Activated naive CD4-positive, alpha-beta T cell treated with anti-CD3 and anti-CD28 coated beads for 36 hours (primary cell): ENCODE measurements at regions not wholly inside any gene's neighbourhood (a gene's known extent, or its start where the extent isn't known, plus 50 kb on each side); places are given as distances from the start of the nearest gene placed in this dataset.

Experiments
- CTCF ChIA-PET: fragments of 350-600 bp; sonication (Branson Sonifier 250); formaldehyde crosslinking; loops from one replicate; lab custom pipeline; 2021; ENCODE audit warnings: antibody characterized with exemption; lab: Charles Lee
- DNase-seq: peaks from one replicate; pipeline ENCODE4 v3.0.0-alpha.2; 2020
- H3K27ac Mint-ChIP-seq: one replicate; pipeline ENCODE4 v1.8.0; 2021; ENCODE audit warnings: mild to moderate bottlenecking, mixed read lengths
- H3K27me3 Mint-ChIP-seq: one replicate; pipeline ENCODE4 v1.8.0; 2021; ENCODE audit warnings: low read depth, mixed read lengths
- H3K36me3 Mint-ChIP-seq: one replicate; pipeline ENCODE4 v1.8.0; 2021; ENCODE audit warnings: low read depth, mixed read lengths
- H3K4me1 Mint-ChIP-seq: one replicate; pipeline ENCODE4 v1.8.0; 2021; ENCODE audit warnings: low read depth, mixed read lengths
- H3K4me3 Mint-ChIP-seq: one replicate; pipeline ENCODE4 v1.8.0; 2021; ENCODE audit warnings: mild to moderate bottlenecking, moderate library complexity, mixed read lengths
- H3K9me3 Mint-ChIP-seq: one replicate; pipeline ENCODE4 v1.8.0; 2021; ENCODE audit warnings: mixed read lengths
- intact Hi-C: fragments of 100-400 bp; cut with micrococcal nuclease; formaldehyde crosslinking; loops from one replicate; pipeline ENCODE4 v1.15.1; 2023

DNA sequence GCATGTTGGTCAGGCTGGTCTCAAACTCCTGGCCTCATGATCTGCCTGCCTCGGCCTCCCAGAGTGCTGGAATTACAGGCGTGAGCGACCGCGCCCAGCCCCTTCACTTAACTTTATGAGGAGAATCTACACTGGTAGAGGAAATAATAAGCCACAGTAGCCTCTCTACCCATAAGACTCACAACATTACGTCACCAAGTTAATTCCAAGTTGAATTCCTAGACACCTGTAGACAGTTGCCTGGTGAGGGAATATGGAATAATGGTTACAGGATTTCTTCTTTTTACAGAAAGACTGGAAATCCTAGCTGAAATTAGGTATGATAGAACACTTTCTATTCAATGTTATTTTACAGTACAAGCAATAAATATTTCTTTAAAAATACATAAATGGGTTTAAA, 854.5 kb upstream of the EYS start:
- Mint-ChIP-seq H3K36me3 (no peaks in the 10 kb centered on the region), H3K27ac (no peak overlapping the region), H3K4me3 (no peak overlapping the region), H3K27me3 (no peaks in the 10 kb centered on the region), H3K4me1 (no peaks in the 10 kb centered on the region), H3K9me3 (peaks cover 7% of the 10 kb centered on the region)
- intact Hi-C loops: no loop called here
- no peak for DNase-seq
- CTCF ChIA-PET: no interaction called here

DNA sequence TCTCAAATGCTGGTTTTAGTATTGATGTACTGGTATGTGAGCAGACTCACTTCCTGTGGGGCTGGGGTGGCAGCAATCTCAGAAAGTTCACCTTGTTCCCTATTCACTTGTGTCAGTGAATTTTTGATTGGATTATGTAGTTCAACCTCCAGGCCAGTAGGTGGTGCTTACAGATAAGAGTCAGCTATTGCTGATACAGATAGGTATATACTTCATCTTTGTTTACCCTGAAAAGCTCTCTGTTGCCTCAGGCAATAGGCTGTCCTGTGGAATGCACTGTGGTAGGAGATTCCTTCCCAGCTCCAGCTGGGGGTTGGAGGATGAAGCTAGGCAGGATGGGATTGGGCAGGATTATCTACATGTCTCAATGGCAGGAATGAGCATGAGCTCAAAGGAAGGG, 851.2 kb upstream of the EYS start:
- Mint-ChIP-seq H3K9me3 (peaks cover 21% of the 10 kb centered on the region), H3K27ac (no peak overlapping the region), H3K36me3 (no peaks in the 10 kb centered on the region), H3K4me1 (no peaks in the 10 kb centered on the region), H3K27me3 (no peaks in the 10 kb centered on the region), H3K4me3 (no peak overlapping the region)
- no peak for DNase-seq
- intact Hi-C loops: no loop called here
- CTCF ChIA-PET: interaction anchor here (0.7 to 0.8 kb wide), 2 partner anchors 12 to 671 kb away, joined by 3 to 6 read pairs; no protein-coding TSS in a partner anchor

DNA sequence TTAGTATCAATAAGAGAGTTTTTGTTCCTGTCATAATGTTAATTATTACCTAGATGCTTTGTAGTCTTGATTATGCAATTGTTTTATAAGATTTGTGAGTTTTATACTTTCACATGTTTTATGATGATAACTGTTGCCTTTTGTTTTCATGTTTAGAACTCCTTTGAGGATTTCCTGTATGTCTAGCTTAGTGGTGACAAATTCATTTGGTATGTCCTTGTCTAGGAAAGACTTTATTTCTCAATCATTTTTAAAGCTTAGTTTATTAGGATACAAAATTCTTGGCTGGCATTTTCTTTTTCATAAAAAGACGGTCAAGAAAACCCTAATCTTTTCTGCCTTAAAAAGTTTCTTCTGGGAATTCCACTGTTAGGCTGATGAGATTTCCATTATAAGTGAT, 849.9 kb upstream of the EYS start:
- H3K27me3 Mint-ChIP-seq: no peaks in the 10 kb centered on the region
- CTCF ChIA-PET: no interaction called here
- DNase-seq: no peak
- no peak overlapping the region for H3K27ac Mint-ChIP-seq
- H3K4me3 Mint-ChIP-seq: no peak overlapping the region
- H3K36me3 Mint-ChIP-seq: no peaks in the 10 kb centered on the region
- H3K9me3 Mint-ChIP-seq: peaks cover 22% of the 10 kb centered on the region
- intact Hi-C loops: no loop called here
- no peaks in the 10 kb centered on the region for H3K4me1 Mint-ChIP-seq

DNA sequence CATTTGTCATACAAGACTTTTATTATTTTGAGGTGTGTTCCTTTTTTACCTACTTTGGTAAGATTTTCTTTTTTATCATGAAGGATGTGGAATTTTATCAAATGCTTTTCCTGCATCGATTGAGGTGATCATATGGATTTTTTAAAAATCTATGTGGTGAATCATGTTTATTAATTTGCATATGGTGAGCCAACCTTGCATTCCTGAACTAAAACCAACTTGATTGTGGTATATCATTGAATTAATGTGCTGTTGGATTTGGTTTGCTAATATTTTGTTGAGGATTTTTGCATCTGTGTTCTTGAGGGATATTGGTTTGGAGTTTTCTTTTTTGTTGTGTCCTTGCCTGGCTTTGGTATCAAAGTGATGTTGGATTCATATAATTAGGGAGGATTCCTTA, 848.1 kb upstream of the EYS start:
- intact Hi-C loops: no loop called here
- CTCF ChIA-PET: no interaction called here
- no peak for DNase-seq
- Mint-ChIP-seq H3K27ac (no peak overlapping the region), H3K4me1 (no peaks in the 10 kb centered on the region), H3K9me3 (peaks cover 21% of the 10 kb centered on the region), H3K27me3 (no peaks in the 10 kb centered on the region), H3K4me3 (no peak overlapping the region), H3K36me3 (no peaks in the 10 kb centered on the region)

DNA sequence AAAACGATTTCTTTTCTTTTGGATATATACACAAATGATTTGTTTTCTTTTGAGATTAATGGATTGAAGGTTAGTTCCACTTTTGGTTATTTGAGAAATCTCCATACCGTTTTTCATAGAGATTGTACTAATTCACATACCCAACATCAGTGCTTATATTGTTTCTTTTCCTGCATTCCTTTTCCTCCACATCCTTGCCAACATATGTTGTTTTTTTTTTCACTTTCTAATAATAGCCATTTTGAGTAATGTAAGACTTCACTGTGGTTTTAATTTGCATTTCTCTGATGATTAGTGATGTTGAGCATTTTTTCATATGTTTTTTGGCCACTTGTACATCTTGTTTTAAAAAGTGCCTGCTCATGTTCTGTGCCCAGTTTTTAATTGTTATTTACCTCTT, 846.4 kb upstream of the EYS start:
- H3K36me3 Mint-ChIP-seq: no peaks in the 10 kb centered on the region
- no peak overlapping the region for H3K4me3 Mint-ChIP-seq
- H3K27me3 Mint-ChIP-seq: no peaks in the 10 kb centered on the region
- no peaks in the 10 kb centered on the region for H3K4me1 Mint-ChIP-seq
- H3K27ac Mint-ChIP-seq: no peak overlapping the region
- no peak for DNase-seq
- CTCF ChIA-PET: no interaction called here
- H3K9me3 Mint-ChIP-seq: peaks cover 21% of the 10 kb centered on the region
- intact Hi-C loops: no loop called here

DNA sequence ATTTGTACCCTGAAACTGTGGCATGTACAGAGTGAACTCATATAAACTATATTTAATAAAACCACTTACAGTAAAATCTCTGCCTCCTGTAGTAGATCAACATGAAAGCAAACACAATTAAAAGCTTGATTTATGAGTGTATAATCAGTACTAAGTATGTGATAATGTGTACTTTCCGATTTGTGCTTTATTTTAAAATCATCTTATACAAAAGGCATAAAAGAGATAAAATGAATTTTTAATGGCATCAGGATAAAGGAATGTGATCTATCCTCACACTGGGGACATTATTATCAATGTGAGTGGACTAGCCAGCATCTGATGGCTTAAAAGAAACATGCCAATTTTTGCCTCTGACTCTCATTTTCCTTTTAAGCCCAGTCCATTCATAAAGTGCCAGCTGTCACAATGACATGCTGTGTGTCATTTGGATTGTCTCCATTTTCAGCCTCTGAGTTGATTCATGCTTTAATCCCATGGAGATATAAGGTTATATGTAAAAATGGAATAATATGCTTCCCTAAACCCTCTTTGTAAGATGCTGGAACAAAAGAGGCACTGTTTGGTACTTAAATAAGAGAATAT, 831.6 kb upstream of the EYS start:
- Mint-ChIP-seq H3K27me3 (no peaks in the 10 kb centered on the region), H3K9me3 (peaks cover 1% of the 10 kb centered on the region), H3K4me1 (no peaks in the 10 kb centered on the region), H3K27ac (no peak overlapping the region), H3K4me3 (no peak overlapping the region), H3K36me3 (no peaks in the 10 kb centered on the region)
- intact Hi-C loops: no loop called here
- CTCF ChIA-PET: no interaction called here
- DNase-seq: no peak

DNA sequence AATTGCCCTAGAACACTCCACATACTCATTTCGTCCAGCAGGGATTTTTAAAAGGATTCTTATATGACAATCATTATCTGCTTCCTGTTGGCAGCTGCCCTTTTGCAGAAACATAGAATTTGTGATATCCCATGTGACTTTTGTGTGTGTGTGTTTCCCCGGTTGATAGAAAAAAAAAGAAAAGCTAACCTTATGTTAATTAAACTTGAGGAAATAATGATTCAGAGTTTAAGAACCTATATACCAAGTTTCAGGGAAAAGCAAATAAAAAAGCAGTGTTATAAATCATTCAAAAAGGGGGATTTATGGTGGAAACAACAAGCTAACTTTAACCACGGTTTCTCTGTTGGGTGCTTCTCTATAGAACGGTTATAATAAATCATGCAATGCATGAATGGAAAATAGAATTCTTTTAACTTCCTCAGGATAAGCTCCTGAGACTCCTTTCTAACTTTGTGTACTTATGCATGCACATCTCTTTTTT, 826.9 kb upstream of the EYS start:
- Mint-ChIP-seq H3K9me3 (peaks cover 1% of the 10 kb centered on the region), H3K27ac (no peak overlapping the region), H3K4me1 (no peaks in the 10 kb centered on the region), H3K27me3 (no peaks in the 10 kb centered on the region), H3K4me3 (no peak overlapping the region), H3K36me3 (no peaks in the 10 kb centered on the region)
- no peak for DNase-seq
- CTCF ChIA-PET: no interaction called here
- intact Hi-C loops: no loop called here

DNA sequence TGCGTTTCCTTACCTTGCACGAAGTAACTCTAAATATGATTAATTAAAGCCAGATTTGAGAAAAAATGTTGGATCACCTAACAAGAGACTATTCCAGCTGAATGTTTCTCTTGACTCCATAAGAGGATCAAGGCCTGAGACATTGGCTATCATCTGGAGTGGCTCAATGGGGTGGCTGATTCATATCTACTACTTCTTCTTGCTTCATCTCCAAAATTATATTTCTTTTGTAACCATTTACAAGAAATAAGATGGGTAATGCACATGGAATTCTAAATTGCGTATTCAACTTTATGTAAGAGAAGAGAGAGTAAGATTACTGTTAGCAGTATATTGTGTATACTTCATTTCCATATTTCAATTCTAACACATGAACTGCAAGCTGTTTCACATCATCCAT, 819.0 kb upstream of the EYS start:
- intact Hi-C loops: no loop called here
- CTCF ChIA-PET: no interaction called here

DNA sequence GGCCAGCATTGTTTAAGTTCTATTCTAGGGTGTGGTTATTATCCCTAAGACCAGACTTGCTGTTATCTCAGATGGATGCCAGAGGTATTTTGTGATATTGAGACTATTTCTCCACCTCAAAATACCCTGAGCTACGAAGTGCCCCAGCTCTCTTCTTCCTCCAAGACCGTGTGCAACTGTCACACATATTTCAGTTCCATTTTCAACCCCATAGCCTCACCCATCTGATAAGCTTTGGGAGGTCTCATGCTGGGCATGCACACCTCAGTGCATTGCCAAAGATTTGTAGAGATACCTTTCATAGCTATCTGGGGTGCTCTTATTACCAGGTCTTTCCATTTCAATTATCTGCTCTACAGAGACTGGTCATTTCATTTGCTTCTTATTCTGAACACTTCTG, 815.8 kb upstream of the EYS start:
- Mint-ChIP-seq H3K4me1 (no peaks in the 10 kb centered on the region), H3K27me3 (no peaks in the 10 kb centered on the region), H3K4me3 (no peak overlapping the region), H3K36me3 (no peaks in the 10 kb centered on the region), H3K9me3 (peaks cover 5% of the 10 kb centered on the region), H3K27ac (no peak overlapping the region)
- CTCF ChIA-PET: no interaction called here
- no peak for DNase-seq
- intact Hi-C loops: no loop called here

More for the DNA sequence above, 819.0 kb upstream of the EYS start:
- no peak overlapping the region for H3K4me3 Mint-ChIP-seq
- no peaks in the 10 kb centered on the region for H3K4me1 Mint-ChIP-seq
- H3K27ac Mint-ChIP-seq: no peak overlapping the region
- no peak for DNase-seq
- no peaks in the 10 kb centered on the region for H3K27me3 Mint-ChIP-seq
- peaks cover 5% of the 10 kb centered on the region for H3K9me3 Mint-ChIP-seq
- H3K36me3 Mint-ChIP-seq: no peaks in the 10 kb centered on the region

DNA sequence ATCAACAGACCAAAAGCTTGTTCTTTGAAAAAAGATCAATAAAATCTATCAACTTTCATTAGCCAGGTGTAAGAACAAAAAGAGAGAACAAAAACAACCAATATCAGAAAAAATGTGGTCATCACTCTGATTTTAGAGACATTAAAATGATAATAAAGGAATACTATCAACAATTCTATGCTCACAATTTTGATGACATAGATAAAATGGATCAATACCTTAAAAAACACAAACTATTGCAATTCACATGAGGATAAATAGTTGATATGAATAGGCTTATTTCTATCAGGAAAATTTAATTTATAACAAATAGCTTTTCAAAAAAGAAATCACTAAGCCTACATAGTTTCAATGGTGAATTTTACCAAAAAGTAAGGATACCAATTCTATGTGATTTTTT, 809.4 kb upstream of the EYS start:
- H3K9me3 Mint-ChIP-seq: peaks cover 3% of the 10 kb centered on the region
- H3K4me3 Mint-ChIP-seq: no peak overlapping the region
- H3K27me3 Mint-ChIP-seq: no peaks in the 10 kb centered on the region
- H3K4me1 Mint-ChIP-seq: no peaks in the 10 kb centered on the region
- no peak overlapping the region for H3K27ac Mint-ChIP-seq
- no peak for DNase-seq
- CTCF ChIA-PET: interaction anchor here (0.7 kb wide), 1 partner anchor 1296 kb away, joined by 3 read pairs; no protein-coding TSS in a partner anchor
- no peaks in the 10 kb centered on the region for H3K36me3 Mint-ChIP-seq
- intact Hi-C loops: no loop called here

DNA sequence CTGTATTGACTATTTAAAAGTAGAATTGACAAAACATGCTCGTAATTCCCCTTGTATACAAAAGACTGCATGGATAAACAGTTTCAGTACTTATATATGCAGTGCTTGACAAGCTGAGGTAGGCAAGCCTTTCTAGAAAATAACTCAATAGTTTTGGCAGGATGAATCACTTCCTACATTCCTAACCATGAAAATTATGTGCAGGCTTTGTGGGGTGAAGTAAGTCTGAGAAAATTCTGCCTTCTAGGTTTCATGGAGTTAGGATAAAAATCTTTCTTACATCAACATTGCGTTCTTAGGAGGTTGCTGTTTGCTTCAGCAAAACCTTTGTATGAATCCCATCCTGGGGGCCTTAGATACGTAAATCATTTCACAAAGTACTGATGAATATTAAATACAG, 801.4 kb upstream of the EYS start:
- no peak overlapping the region for H3K27ac Mint-ChIP-seq
- H3K27me3 Mint-ChIP-seq: no peaks in the 10 kb centered on the region
- intact Hi-C loops: no loop called here
- H3K36me3 Mint-ChIP-seq: no peaks in the 10 kb centered on the region
- no peak overlapping the region for H3K4me3 Mint-ChIP-seq
- DNase-seq: no peak
- CTCF ChIA-PET: no interaction called here
- H3K9me3 Mint-ChIP-seq: peaks cover 5% of the 10 kb centered on the region
- no peaks in the 10 kb centered on the region for H3K4me1 Mint-ChIP-seq

DNA sequence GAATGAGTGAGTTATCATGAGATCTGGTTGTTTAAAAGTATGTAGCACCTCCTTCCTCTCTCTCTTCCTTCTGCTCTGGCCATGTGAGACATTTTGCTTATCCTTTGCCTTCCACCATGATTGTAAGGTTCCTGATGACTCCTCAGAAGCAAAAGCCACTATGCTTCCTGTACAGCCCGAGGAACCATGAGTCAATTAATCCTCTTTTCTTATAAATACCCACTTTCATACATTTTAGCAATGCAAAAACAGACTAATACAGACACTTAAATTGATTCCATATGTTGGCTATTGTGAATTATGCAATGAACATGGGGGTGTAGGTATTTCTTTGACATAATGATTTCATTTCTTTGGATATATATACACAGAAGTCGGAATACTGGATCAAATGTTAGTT, 792.8 kb upstream of the EYS start:
- H3K27ac Mint-ChIP-seq: no peak overlapping the region
- CTCF ChIA-PET: no interaction called here
- no peak overlapping the region for H3K4me3 Mint-ChIP-seq
- peaks cover 3% of the 10 kb centered on the region for H3K9me3 Mint-ChIP-seq
- no peaks in the 10 kb centered on the region for H3K27me3 Mint-ChIP-seq
- DNase-seq: no peak
- no peaks in the 10 kb centered on the region for H3K36me3 Mint-ChIP-seq
- intact Hi-C loops: no loop called here
- no peaks in the 10 kb centered on the region for H3K4me1 Mint-ChIP-seq

DNA sequence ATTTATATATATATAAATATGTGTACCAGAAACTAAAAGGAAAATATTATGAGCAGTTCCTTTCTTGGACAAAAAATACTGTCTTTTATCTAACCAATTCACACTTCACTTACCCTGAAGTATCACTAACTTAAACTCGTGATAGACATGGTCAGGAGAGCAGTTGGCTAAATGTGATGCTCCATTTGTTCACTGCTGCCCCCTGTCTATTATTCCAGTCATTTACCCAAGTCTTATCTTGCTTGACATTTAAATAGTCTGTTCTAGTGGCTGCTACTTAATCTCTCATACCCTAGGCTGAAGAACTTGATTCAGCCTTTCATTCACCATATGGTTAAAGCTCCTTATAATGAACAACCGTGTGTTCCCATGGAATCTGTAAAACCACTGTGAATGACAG, 789.6 kb upstream of the EYS start:
- intact Hi-C loops: no loop called here
- no peaks in the 10 kb centered on the region for H3K4me1 Mint-ChIP-seq
- CTCF ChIA-PET: no interaction called here
- peaks cover 9% of the 10 kb centered on the region for H3K9me3 Mint-ChIP-seq
- H3K36me3 Mint-ChIP-seq: no peaks in the 10 kb centered on the region
- DNase-seq: no peak
- no peaks in the 10 kb centered on the region for H3K27me3 Mint-ChIP-seq
- H3K27ac Mint-ChIP-seq: no peak overlapping the region
- no peak overlapping the region for H3K4me3 Mint-ChIP-seq
